ENCODE measurements at regions not wholly inside any gene's neighbourhood (a gene's known extent, or its start where the extent isn't known, plus 50 kb on each side); places are given as distances from the start of the nearest gene placed in this dataset.

- ATAC-seq, result no peak
- TF ChIP-seq PATZ1 (CRISPR knock-in tag; IDR thresholded peaks at IDR 0.05; ENCODE audit: borderline replicate concordance) (no peak), TCF4 (CRISPR knock-in tag; IDR thresholded peaks at IDR 0.05; ENCODE audit: borderline replicate concordance) (no peak), ZFP3 (CRISPR knock-in tag; IDR thresholded peaks at IDR 0.05) (no peak), ARNTL (CRISPR knock-in tag; IDR thresholded peaks at IDR 0.05; ENCODE audit: borderline replicate concordance, low read depth) (no peak), PPARA (CRISPR knock-in tag; IDR thresholded peaks at IDR 0.05; ENCODE audit: borderline replicate concordance) (no peak), OSR1 (CRISPR knock-in tag; IDR thresholded peaks at IDR 0.05) (no peak), GLIS3 (CRISPR knock-in tag; IDR thresholded peaks at IDR 0.05) (no peak)
These were observed 193.2 kb upstream of the SALL4 start for GRCh38 chr20:51995551-51995951.

GRCh38 chr20:51994751-51995417, 192.6 kb upstream of the SALL4 start:
- ATAC-seq, result peak; percentile 55; the same call in 2 of the 3 replicates
- TF ChIP-seq SNAI2 (CRISPR knock-in tag; IDR thresholded peaks at IDR 0.05), result no peak
- TF ChIP-seq RARB (CRISPR knock-in tag; IDR thresholded peaks at IDR 0.05), result no peak
- no peak for TF ChIP-seq ZFP30 (CRISPR knock-in tag; IDR thresholded peaks at IDR 0.05)

- no peak for ATAC-seq
- TF ChIP-seq ZNF70 (CRISPR knock-in tag; IDR thresholded peaks at IDR 0.05) (no peak), CSDC2 (CRISPR knock-in tag; IDR thresholded peaks at IDR 0.05) (no peak), ISL1 (CRISPR knock-in tag; IDR thresholded peaks at IDR 0.05) (no peak), ZC3H10 (CRISPR knock-in tag; IDR thresholded peaks at IDR 0.05) (no peak), TCF4 (CRISPR knock-in tag; IDR thresholded peaks at IDR 0.05; ENCODE audit: borderline replicate concordance) (no peak), BACH2 (CRISPR knock-in tag; IDR thresholded peaks at IDR 0.05; ENCODE audit: borderline replicate concordance) (no peak), PPARA (CRISPR knock-in tag; IDR thresholded peaks at IDR 0.05; ENCODE audit: borderline replicate concordance) (no peak), PATZ1 (CRISPR knock-in tag; IDR thresholded peaks at IDR 0.05; ENCODE audit: borderline replicate concordance) (no peak), ZNF565 (CRISPR knock-in tag; conservative IDR thresholded peaks at IDR 0.05; ENCODE audit: low read depth) (no peak), ZNF8 (CRISPR knock-in tag; IDR thresholded peaks at IDR 0.05) (no peak)
These were observed 185.5 kb upstream of the SALL4 start for GRCh38 chr20:51987812-51988211.

GRCh38 chr20:51985013-51985415, 182.7 kb upstream of the SALL4 start:
- TF ChIP-seq ZFP3 (CRISPR knock-in tag; IDR thresholded peaks at IDR 0.05), result peak; percentile 23; the same call in 1 of the 2 replicates
- peak; percentile 85 for TF ChIP-seq ISL1 (CRISPR knock-in tag; IDR thresholded peaks at IDR 0.05)
- TF ChIP-seq GLIS3 (CRISPR knock-in tag; IDR thresholded peaks at IDR 0.05), result no peak
- TF ChIP-seq ZFP30 (CRISPR knock-in tag; IDR thresholded peaks at IDR 0.05), result no peak
- TF ChIP-seq RARB (CRISPR knock-in tag; IDR thresholded peaks at IDR 0.05), result no peak
- TF ChIP-seq CSDC2 (CRISPR knock-in tag; IDR thresholded peaks at IDR 0.05), result no peak; the same call in 1 of the 2 replicates
- peak; percentile 96 for ATAC-seq

GRCh38 chr20:51980277-51980676, 178.0 kb upstream of the SALL4 start:
- TF ChIP-seq ZNF565 (CRISPR knock-in tag; conservative IDR thresholded peaks at IDR 0.05; ENCODE audit: low read depth), result no peak
- ATAC-seq, result no peak

- TF ChIP-seq RARB (CRISPR knock-in tag; IDR thresholded peaks at IDR 0.05), result no peak
- no peak for TF ChIP-seq ZNF565 (CRISPR knock-in tag; conservative IDR thresholded peaks at IDR 0.05; ENCODE audit: low read depth)
- TF ChIP-seq CSDC2 (CRISPR knock-in tag; IDR thresholded peaks at IDR 0.05), result no peak
- TF ChIP-seq OSR1 (CRISPR knock-in tag; IDR thresholded peaks at IDR 0.05), result no peak
- TF ChIP-seq PATZ1 (CRISPR knock-in tag; IDR thresholded peaks at IDR 0.05; ENCODE audit: borderline replicate concordance), result no peak
- no peak for TF ChIP-seq ZNF8 (CRISPR knock-in tag; IDR thresholded peaks at IDR 0.05)
- no peak for TF ChIP-seq ARNTL (CRISPR knock-in tag; IDR thresholded peaks at IDR 0.05; ENCODE audit: borderline replicate concordance, low read depth)
- TF ChIP-seq ZNF70 (CRISPR knock-in tag; IDR thresholded peaks at IDR 0.05), result no peak
- TF ChIP-seq ZFP3 (CRISPR knock-in tag; IDR thresholded peaks at IDR 0.05), result no peak
- TF ChIP-seq CREB5 (CRISPR knock-in tag; IDR thresholded peaks at IDR 0.05; ENCODE audit: low read depth), result no peak
- TF ChIP-seq SNAI2 (CRISPR knock-in tag; IDR thresholded peaks at IDR 0.05), result no peak
- TF ChIP-seq ZFP30 (CRISPR knock-in tag; IDR thresholded peaks at IDR 0.05), result no peak
- TF ChIP-seq GLIS3 (CRISPR knock-in tag; IDR thresholded peaks at IDR 0.05), result no peak
- TF ChIP-seq POU6F1 (CRISPR knock-in tag; IDR thresholded peaks at IDR 0.05; ENCODE audit: borderline replicate concordance, low read depth), result no peak
- TF ChIP-seq TCF4 (CRISPR knock-in tag; IDR thresholded peaks at IDR 0.05; ENCODE audit: borderline replicate concordance), result no peak
- no peak for ATAC-seq
These were observed 176.9 kb upstream of the SALL4 start for GRCh38 chr20:51979226-51979625.

Data from SK-N-SH treated with all-trans-retinoic acid at 6 μM for 48 hours (cell line).